SK-MEL-5 (cell line): ENCODE measurements at regions not wholly inside any gene's neighbourhood (a gene's known extent, or its start where the extent isn't known, plus 50 kb on each side); places are given as distances from the start of the nearest gene placed in this dataset.
A peak's percentile ranks its signal among the peaks of the same experiment; 100 is the strongest.
"Not testable (repeated sequence)": the region's sequence is repeated elsewhere in the genome, so short reads cannot be mapped to it uniquely, and the experiment has no call there.

Experiments
- DNase-seq: peaks from one replicate; pipeline ENCODE4 v3.0.0-alpha.2; 2016; ENCODE audit warnings: low read depth, low spot score
- in situ Hi-C: cut with HindIII; loops from 2 replicates; pipeline ENCODE4 v1.10.0; 2016; ENCODE audit warnings: low sequenced_read_pairs, high pct_unique_total_duplicates, low pct_unique_long_range_greater_than_20kb

DNA sequence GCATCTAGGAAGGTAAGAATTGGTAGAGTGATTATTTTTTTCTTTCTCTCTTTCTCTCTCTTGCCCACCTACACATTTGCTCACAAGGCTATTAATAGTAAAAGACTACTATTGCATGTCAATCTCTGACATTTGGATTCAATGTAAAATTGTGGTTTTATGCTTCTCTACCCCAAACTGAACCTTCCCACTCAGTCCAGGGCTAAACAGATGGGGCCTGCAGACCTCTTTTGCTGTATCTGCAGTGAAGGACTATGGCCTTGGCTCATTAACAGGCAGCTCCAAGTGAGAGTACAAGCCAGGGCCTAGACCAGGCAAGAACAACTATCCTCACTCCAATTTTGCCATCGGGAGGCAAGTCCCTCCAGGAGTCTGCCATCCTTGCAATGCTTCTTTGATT is 68.3 kb upstream of the ARL4C start:
- in situ Hi-C loops: no loop called here
- no peak for DNase-seq

DNA sequence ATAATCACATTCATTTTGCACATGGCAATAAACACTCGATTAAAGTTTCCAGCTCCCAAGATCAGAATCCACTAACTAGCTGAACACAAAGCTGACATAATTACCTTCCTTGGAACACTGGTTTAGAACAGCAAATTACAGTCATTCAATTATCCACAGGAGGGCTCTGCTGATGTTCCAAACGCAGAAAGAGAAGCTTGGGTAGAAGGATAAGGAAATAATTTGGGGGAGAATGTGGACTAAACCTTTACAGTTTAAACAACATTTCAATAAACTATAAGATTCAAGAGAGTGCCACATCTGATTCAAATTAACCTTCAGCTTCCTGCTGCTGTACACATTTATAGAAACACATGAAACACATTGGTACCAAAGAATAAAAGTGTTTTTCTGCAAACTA is 67.8 kb upstream of the ARL4C start:
- peak; percentile 37 for DNase-seq
- in situ Hi-C loops: no loop called here

DNA sequence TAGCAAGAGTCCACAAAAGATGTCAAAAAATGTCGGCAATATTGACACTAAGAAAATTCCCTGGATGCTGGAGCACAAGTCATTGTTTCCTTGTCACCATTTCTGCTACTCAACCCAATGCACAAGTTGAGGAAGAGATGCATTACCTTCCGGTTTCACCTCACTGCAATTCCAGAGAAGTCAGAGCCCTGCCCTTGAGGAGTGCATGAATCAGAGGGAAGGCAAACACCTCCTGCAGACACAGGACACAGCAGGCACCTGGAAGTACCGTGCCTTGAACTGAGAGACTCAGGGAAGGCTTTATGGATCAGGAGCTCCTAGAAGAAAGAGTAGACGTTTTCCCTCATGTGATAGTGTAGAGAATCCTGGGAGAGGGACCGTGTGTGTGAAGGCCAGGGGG is 62.7 kb upstream of the ARL4C start:
- DNase-seq: no peak
- in situ Hi-C loops: no loop called here

DNA sequence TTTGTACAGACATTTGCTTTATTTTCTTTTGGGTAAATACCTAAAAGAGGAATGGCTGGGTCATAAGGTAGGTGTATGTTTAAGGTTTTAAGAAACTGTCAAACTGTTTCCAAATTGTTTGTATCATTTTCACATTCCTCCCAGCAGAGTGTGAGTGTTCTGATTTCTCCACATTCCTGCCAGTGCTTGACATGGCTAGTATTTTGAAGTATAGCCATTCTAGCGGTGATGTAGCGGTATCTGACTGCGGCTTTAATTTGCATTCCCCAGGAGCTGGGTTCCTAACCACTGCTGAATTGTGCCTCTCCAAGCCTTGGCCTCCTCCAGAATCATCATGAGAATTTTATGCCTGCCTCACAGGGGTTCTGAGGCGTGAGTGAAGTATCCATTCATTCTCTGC is 61.8 kb upstream of the ARL4C start:
- no peak for DNase-seq
- in situ Hi-C loops: no loop called here

DNA sequence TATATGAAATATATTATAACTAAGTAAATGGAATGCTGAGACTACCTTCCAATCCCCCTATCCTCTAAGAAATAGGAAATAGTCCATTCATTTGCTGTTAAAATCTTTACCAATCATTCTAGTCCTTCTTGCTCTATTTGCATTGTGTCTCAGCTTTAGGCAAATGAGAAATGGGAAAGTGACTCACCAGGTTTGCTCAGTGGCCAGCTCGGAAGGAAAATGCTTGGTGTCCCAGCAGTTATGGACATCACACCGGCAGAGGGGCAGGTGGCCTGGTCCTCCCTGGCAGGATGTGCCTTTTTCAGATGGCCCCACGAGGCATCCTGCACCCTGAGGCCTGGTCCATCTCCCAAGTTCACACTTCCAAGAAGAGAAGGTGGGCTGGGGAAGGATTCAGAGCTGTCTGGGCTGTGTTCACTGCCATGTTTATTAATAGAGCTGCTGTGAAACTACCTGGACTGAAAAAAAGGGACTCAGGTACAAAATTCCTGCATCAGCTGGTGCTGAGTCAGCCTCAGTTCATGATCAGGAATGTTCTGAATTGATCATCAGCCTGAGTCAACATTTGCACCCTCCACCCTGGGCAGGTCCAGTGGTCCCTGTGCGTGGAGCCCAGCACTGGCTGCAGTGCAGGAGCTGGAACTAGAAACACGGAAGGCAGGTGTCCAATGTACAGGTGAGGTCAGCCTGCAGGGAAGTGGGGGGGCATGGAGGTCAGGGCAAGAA is 60.1 kb upstream of the ARL4C start:
- in situ Hi-C loops: no loop called here
- DNase-seq: no peak

DNA sequence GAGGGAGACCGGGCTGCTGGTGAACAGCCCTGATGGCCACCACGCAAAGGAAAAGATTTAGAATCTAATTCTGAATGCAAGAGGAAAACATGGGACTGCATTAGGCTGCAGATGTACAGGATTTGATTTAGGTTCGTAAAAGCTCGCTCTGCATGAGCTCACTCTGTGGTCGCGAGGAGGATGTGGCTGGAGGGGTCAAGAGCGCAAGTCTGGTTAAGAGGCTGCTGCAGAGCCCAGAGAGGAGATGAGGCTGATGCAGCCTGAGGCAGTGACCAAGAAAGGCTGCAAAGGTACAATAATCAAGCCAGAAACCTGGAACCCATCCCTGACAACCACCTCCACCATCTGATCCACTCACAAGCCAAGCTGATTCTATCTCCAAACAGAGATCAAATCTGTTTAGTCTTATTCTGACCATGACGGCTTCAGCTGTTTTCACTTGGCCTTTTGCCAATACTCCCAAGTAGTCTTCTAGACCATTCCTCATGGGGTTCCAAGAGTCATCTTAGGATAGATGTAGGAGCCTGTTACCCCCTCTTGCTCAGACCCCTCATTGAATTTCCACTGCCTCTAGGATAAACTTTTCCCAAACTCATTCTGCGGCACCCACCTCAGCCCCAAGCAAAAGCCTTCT is 58.9 kb upstream of the ARL4C start:
- no peak for DNase-seq
- in situ Hi-C loops: no loop called here

DNA sequence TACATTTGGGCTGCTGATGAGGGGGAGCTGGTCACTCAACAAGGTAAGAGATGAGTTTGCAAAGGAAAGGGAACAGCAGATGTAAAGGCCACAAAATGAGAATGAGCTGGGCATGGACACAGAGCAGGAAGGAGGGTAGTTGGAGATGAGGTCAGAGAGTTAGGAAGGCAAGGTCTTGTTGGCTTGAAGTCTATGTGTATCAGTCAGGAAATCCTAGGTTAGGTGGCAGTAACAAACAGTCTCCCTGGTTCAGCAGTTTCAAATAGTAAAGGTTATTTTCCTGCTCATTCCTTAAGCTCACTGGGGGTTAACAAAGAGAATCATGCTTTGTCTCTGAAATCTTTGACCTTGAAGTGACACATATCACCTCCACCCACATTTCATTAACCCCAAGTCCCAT is 58.3 kb upstream of the ARL4C start:
- in situ Hi-C loops: no loop called here
- no peak for DNase-seq

DNA sequence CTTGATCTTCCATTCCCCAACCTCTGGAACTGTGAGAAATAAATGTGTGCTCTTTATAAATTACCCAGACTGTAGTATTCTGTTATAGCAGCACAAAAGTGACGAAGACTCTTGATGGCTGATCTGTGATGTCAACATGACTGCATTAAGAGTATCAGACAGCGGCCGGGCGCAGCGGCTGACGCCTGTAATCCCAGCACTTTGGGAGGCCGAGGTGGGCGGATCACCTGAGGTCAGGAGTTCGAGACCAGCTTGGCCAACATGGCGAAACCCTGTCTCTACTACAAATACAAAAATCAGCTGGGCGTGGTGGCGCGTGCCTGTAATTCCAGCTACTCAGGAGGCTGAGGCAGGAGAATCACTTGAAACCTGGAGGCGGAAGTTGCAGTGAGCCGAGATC is 56.3 kb upstream of the ARL4C start:
- DNase-seq, in situ Hi-C loops: not testable (repeated sequence)

DNA sequence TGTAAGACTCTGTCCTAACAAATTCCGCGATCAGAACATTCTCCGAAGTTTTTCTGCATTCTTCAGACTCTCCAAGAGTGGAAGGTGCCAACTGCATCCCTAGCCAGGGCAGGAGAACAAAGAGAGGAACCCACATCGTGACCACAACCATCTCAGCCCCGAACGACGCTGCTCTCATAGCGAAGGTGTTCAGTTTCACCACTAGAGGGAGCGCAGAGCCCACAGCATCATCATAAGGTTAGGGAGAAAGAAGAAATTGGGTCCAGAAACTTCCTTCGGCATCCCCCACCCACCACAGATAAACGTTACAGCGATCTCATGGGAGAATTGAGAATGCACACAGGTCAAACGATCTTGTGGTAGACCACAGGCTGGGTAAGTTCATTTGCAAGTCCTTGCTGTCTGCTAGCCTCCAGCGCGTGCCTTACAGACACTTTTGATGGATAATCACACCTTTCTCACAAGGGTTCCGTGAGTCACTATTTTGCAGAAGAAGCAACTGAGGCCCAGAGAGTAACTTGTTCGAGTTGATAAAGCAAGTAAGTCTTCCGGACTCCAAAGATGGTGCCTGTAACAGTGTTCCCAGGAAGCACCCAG is 53.7 kb upstream of the ARL4C start:
- in situ Hi-C loops: no loop called here
- DNase-seq: peak; percentile 87

DNA sequence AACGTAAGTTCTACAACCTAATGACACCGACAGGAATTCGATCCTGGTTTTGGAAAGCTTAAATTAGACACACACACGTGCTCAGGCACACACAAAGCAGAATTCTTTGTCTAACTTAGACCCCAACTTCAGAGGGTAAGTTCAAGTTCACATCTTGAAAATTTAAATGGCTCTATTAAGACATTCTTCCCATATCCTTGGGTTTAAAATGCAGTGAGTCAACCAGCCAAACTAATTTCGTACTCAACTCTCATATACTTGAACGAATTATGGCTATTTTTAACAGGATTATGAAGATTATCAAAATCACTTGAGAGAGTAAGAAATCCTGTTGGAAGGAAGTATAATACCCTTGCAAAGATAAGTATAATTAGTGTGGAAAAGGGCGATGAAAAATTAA is 53.2 kb upstream of the ARL4C start:
- in situ Hi-C loops: no loop called here
- DNase-seq: no peak

DNA sequence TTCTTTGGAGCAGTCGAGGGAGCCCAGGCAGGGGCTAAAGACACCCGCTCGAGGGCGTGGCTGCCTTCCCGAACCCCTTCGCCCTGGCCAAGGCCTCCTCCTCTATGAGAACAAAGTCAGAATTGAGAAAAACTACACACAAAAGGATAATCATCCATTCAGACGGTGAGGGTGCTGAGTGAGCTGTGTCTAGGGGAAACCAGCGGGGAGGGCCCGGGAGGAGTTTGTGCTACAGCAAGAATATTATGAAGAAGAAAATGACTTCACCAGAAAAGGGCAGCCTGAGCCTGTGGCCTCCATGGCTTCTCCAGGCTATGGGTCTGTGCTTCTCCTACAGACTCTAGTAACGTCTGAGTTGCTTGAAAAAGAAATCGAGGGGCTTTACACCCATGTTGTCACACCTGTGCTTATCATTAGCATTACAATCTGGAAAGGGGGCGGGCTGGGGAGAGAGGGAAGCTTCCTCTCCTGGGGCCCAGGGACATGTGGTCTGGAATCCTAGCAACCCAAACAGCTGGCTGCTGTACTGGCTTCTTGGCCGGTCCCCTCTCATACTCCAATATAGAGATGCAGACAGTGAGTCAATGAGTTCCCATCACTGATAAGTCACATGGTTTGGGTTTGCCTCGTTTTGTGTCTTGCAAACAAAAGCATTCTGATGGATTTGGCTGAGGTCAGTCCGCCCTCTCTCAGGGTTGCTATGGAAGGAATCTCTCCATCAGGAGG is 52.0 kb upstream of the ARL4C start:
- in situ Hi-C loops: no loop called here
- peak; percentile 36 for DNase-seq

DNA sequence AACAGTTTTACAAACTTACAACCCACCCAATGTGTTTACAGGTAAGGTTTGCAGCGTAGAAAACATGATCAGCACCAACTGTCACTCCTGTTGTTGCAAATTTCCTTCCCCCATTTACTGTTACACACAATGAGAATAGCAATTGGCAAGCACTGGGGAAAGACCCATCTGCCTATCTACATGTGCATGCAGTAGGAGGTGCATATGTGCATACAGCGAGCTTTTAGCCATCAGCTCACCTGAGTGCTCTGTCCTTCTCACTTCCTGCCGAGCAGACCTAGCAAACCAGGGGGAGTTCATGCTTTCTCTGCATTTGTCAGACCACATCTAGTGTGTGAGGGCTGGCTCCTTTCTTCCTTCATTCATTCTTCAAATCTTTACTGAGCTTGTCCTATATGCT is 49.9 kb upstream of the ARL4C start:
- DNase-seq: no peak

More for the DNA sequence above, 49.9 kb upstream of the ARL4C start:
- in situ Hi-C loops: no loop called here
